ENCODE measurements at regions not wholly inside any gene's neighbourhood (a gene's known extent, or its start where the extent isn't known, plus 50 kb on each side); places are given as distances from the start of the nearest gene placed in this dataset.

GRCh38 chr3:39671116-39671515 lies 138.3 kb upstream of the MYRIP start:
- no peaks in the 10 kb centered on the region for H3K4me1 Mint-ChIP-seq
- Histone ChIP-seq H3K4me2 (no peak overlapping the region), H2AFZ (no peak overlapping the region), H3K27me3 (ENCODE audit: insufficient read depth) (no peaks in the 10 kb centered on the region), H4K20me1 (replicated peaks; ENCODE audit: insufficient read depth) (no peaks in the 10 kb centered on the region), H3K4me1 (ENCODE audit: insufficient read depth) (no peaks in the 10 kb centered on the region), H3K9me2 (ENCODE audit: insufficient read depth) (peaks cover 2% of the 10 kb centered on the region; the same call in 1 of the 2 replicates), H3K4me3 (no peak overlapping the region), H3F3A (replicated peaks; ENCODE audit: low read depth) (no peaks in the 10 kb centered on the region), H3K79me2 (replicated peaks; ENCODE audit: insufficient read depth) (no peaks in the 10 kb centered on the region), H3K27ac (ENCODE audit: low read depth) (no peak overlapping the region), H3K36me3 (ENCODE audit: insufficient read depth) (no peaks in the 10 kb centered on the region)
- H3K36me3 Mint-ChIP-seq (ENCODE audit: low read depth) = no peaks in the 10 kb centered on the region
- H3K4me3 Mint-ChIP-seq = no peak overlapping the region
- no peak overlapping the region for H3K27ac Mint-ChIP-seq
- TF ChIP-seq REST (IDR thresholded peaks at IDR 0.05; ENCODE audit: unreplicated experiment) (no peak), JUNB (IDR thresholded peaks at IDR 0.05; ENCODE audit: unreplicated experiment) (no peak), STAT1 (IDR thresholded peaks at IDR 0.05; ENCODE audit: unreplicated experiment) (no peak), ZNF462 (CRISPR knock-in tag; IDR thresholded peaks at IDR 0.05) (no peak), ZNF114 (CRISPR knock-in tag; IDR thresholded peaks at IDR 0.05) (no peak), POLR2AphosphoS5 (IDR thresholded peaks at IDR 0.05; ENCODE audit: low read depth) (no peak), ETS1 (IDR thresholded peaks at IDR 0.05) (no peak)
- H3K9me3 Mint-ChIP-seq = peaks cover 3% of the 10 kb centered on the region; the same call in 1 of the 3 replicates
- DNase-seq (ENCODE audit: low spot score) (no peak), ATAC-seq (no peak)
- no peaks in the 10 kb centered on the region for H3K27me3 Mint-ChIP-seq (ENCODE audit: insufficient read depth, low read depth, poor library complexity)

Data from GM23338 (cell line).